T-helper 9 cell (primary cell): ENCODE measurements at regions not wholly inside any gene's neighbourhood (a gene's known extent, or its start where the extent isn't known, plus 50 kb on each side); places are given as distances from the start of the nearest gene placed in this dataset.
"Not testable (repeated sequence)": the region's sequence is repeated elsewhere in the genome, so short reads cannot be mapped to it uniquely, and the experiment has no call there.

Experiments used
- DNase-seq: peaks from one replicate; pipeline ENCODE4 v3.0.0-alpha.2; 2020

DNA sequence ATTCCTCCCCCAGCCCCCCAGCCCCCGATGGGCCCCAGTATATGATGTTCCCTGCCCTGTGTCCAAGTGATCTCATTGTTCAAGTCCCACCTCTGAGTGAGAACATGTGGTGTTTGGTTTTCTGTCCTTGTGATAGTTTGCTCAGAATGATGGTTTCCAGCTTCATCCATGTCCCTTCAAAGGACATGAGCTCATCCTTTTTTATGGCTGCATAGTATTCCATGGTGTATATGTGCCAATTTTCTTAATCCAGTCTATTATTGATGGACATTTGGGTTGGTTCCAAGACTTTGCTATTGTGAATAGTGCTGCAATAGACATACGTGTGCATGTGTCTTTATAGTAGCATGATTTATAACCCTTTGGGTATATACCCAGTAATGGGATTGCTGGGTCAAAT, 495.3 kb downstream of the OMA1 start:
- not testable (repeated sequence) for DNase-seq

GRCh38 chr1:58047265-58047858, 499.2 kb downstream of the OMA1 start:
- DNase-seq, result peak; percentile 11

GRCh38 chr1:58045094-58045705, 501.3 kb downstream of the OMA1 start:
- no peak for DNase-seq

DNA sequence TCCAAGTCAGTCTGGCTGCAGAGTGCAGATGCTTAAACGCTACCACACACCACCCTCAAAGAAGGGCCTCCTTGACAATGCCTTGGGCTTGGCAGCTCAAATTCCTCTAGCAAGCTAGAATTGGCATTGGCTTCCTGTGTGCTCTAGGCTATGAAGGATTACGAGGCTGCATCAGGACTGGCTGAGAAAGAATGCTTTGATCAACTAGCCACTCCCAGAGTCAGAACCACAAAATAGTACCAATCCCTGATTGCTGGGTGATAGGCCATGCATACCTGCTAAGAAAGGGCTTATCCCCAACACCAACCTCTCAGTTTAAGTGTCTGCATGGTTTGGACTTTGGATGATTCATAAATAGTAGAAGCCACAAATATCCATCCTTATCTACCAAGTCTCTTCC, 504.9 kb downstream of the OMA1 start:
- DNase-seq, result no peak

- no peak for DNase-seq
Observed at GRCh38 chr1:58038574-58038973, 508.0 kb downstream of the OMA1 start.

- DNase-seq, result no peak
Observed at GRCh38 chr1:58035523-58035922, 511.0 kb downstream of the OMA1 start.

DNA sequence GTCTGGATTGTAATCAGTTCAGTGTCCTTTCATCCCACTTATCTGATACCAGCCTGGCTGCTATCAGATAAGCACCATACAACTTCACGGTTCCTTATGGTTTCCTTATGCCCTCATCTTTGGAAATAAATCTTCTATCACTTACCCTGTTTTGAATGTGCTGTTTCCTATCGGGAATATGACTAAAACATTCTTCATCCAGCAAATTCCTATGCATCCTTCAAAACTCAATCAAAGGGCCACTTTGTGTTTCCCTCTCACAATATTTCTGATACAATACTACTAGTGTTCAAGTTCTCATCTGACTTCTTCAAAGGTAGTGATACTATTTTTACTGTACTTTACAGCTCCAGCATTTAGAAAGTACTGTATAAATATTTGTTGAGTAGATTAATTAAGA, 513.2 kb downstream of the OMA1 start:
- no peak for DNase-seq

GRCh38 chr1:58032611-58033073, 513.9 kb downstream of the OMA1 start:
- DNase-seq, result no peak

DNA sequence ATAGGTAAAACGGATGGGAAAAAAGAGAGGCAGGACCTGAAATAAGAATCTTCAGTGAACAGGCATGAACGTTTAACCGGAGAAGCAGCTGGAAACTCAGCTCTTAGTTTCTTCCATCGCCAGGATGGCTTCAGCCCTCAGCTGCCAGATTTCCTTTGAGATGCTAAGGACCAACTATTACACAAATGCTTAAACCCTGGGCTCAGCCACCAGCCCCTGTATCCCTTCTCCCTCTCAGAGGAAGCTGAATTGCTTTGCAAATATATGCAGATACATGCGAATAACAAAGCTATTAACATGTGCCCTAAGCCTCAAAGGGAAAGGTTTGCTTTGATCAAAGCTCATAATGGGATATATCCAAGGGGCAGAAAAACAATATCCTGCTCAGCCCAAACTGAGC, 515.1 kb downstream of the OMA1 start:
- no peak for DNase-seq

GRCh38 chr1:58030456-58030855, 516.1 kb downstream of the OMA1 start:
- DNase-seq, result no peak

GRCh38 chr1:58017641-58018040, 528.9 kb downstream of the OMA1 start:
- DNase-seq, result no peak

DNA sequence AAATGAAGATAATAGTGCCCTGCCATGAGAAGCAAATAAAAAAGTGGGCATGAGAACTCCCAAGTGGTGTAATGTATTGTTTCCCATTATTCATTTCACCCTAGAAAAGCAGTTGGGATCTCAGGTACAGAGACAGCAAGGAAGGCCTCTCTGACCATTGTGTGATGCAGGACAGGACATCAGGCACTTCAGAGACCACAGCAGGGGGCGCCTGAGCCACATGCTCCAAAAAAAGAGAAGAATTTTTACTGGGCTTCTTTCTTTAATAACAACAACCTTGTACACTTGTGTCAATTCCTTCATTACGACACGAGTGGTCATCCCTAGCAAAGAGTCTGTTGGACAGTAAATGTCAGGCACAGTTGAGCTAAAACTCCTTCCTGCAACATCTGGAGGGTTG, 533.3 kb downstream of the OMA1 start:
- DNase-seq, result no peak

DNA sequence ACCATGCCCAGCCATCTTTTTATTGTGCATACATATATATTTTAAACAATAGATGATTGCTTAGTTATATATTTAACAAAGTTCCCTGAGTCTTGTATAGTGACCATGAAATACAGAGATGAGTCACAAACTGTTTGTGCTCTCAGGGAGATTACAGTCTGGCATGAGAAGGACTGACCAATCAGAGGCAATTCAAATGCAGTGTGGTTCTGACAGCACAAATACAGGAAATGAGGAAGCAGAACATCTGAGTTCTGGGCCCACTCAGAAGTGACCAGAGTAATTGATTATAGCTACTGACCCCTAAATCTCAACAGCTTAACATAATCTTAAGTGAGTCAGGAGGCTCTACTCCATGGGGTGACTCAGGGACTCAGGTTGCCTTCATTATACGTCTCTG, 534.5 kb downstream of the OMA1 start:
- DNase-seq, result no peak

DNA sequence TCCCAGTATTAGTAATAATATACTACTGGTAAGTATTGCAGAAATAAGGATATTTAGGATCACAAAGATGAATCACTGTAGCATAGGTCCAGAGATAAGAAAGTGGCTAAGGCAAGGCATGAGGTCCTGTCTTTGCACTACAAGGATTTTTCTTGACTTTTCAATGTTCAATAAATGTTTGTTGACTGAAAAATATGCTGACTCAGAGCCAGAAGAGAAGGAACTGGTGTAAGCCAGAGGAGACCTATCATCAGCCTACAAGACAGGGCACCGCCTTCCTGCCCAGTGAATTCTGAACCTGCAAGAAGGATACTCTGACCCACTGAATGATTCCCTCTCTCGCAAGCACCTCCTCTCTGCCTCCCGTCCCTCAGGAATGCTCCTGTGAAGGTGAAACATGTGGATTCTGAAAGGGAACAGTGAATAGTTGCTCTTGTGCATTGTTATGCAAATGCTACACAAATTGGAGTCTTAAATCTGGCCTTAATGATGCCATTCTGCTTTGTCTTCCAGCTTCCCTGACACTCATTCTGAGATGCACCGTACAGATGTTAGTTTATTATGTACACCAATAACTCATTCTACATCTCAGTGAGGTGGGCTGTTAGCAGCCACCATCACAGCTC, 540.0 kb downstream of the OMA1 start:
- no peak for DNase-seq

- DNase-seq, result no peak
Observed at GRCh38 chr1:58005212-58005611, 541.3 kb downstream of the OMA1 start.

DNA sequence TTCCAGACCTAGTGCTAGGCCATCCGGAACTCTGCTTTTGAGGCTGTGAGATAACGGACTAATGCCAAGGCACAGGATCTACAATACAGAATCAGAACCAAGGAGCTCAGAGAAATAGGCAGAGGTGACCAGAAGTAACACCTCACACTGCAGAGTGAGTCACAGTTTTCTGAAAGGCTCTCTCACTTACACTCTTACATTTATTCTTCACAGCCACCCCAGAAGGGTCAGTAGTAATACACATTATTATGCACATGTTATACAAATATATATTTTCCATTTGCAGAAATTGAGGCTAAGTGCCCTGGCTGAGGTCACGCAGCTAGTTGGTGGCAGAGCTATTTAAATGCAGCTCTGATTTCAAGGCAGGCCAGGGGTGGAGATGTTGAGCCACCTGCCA, 542.5 kb downstream of the OMA1 start:
- DNase-seq, result no peak

DNA sequence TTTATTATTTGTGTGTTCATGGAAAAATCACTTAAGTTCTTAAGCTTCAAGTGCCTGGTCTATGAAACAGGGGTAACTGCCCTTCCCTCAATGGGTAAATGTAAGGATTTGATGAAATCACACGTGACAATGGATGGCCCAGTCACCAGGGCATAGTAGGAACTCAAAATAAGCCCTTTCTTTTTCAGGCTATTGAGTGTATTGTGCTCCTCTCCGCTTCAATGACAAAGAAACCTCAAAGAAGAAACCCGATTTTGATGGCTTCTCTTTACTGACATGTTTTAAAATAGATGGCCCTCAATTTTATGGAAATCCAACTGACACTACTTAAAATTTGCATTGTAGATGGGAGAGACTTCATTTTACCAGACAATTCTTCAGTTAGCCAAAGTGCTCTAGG, 543.5 kb downstream of the OMA1 start:
- no peak for DNase-seq

DNA sequence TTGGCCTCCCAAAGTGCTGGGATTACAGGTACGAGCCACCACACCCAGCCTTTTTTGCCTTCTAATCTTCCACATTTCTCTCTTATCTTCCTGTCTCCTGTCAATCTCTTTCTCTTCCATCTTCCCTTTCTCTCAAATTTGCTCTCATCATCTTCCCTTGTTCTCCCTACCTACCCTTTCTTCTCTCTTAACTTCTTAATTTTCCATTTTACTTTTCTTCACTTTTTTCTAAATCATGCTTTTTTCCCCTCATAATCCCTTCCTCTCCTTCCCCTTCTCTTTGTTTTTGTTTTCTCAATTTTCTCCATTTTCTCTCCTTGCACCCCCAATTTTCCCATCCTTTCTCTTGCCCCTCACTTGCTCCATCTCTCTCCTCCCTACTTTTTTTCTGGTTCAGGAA, 545.7 kb downstream of the OMA1 start:
- no peak for DNase-seq

DNA sequence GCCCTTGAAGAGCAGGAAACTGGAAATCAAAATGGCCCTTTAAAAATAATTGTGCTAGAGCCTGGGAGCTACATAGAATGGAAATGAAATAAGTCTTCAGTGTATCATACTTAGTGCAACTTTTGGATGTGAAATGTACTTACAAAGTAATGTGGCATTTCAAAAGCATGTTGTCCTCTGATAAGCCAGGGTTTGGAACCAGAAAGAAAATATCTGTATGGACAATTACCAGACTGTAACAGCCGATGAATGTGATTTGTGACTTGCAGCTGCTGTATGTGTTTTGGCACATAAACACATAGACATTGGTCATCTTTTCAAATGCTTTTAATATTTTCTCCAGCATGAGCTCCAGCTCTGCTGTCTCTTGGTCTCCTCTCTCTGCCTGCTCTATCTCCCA, 546.4 kb downstream of the OMA1 start:
- DNase-seq, result no peak

- DNase-seq, result no peak
Observed at GRCh38 chr1:57996400-57996799, 550.1 kb downstream of the OMA1 start.

DNA sequence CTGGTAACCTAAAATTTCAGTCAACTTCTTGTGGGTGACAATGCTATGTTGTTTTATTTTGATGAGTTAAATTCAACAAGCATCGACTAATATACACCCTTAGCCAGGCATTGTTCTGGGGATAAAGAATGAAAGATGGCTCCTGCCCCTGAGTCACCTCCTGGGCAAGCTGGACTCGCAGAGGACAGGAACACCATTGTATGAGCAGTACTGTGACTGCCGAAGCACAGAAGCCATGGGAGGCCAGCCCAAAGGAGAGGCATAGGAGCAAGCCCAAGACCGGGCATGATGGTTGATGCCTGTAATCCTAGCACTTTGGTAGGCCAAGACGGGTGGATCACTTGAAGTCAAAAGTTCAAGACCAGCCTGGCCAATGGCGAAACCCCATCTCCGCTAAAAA, 555.2 kb downstream of the OMA1 start:
- no peak for DNase-seq

GRCh38 chr1:57989877-57990276, 556.6 kb downstream of the OMA1 start:
- DNase-seq, result no peak

DNA sequence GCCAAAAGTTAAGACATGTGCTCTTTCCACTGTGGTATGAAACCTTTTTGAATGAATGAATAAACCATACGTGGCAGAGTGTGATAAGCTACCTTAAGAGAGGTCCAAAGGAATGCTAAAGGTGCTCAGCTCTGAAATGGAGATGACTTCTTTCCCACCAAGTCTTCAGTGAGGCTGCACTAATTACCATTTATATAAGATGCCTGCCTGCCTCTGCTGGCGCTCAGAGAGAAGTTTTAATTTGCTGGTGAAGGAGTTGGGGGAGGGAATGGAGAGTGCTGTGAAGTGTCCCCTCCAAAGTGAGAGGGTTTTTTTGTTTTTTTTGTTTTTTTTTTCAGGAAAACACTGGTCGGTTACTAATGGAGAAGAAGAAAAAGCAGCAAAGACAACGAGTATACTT, 559.0 kb downstream of the OMA1 start:
- DNase-seq, result no peak

GRCh38 chr1:57986432-57986831, 560.1 kb downstream of the OMA1 start:
- DNase-seq, result no peak

DNA sequence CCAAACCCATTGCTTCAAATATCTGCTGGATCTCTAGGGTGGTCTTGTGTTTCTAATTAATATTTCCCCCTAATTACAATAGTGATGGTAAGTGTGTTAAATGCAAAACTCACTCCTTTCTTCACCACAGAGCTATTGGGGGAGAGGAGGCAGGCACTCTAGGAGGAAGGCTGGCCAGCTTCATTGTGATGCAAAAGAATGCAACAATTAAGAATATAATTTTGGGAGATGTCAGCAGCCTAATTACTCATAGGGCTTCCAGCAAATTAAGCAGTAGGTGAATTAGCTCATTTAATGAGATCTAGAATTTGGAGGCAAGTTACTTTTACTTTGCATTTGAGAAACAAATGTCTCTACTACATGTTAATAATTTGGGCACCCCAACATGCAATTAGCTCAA, 560.4 kb upstream of the DAB1 start:
- DNase-seq, result no peak
